WERI-Rb-1 (cell line): ENCODE measurements at regions not wholly inside any gene's neighbourhood (a gene's known extent, or its start where the extent isn't known, plus 50 kb on each side); places are given as distances from the start of the nearest gene placed in this dataset.
"Not testable (repeated sequence)": the region's sequence is repeated elsewhere in the genome, so short reads cannot be mapped to it uniquely, and the experiment has no call there.

Experiments used
- DNase-seq: peaks from one replicate; pipeline ENCODE4 v3.0.0-alpha.2; 2020
- H3K27ac ChIP-seq: fragments of 250-450 bp; sonication (Bioruptor Pico); 2 replicates; pipeline ENCODE4 v1.5.1; 2020; ENCODE audit warnings: mild to moderate bottlenecking, moderate library complexity
- H3K27me3 ChIP-seq: fragments of 250-450 bp; sonication (Bioruptor Pico); 2 replicates; pipeline ENCODE4 v1.5.1; 2021; ENCODE audit warnings: mild to moderate bottlenecking, low read depth, moderate library complexity; ENCODE audit not compliant: insufficient read depth, severe bottlenecking
- H3K36me3 ChIP-seq: fragments of 250-450 bp; sonication (Bioruptor Pico); 2 replicates; pipeline ENCODE4 v1.5.1; 2020; ENCODE audit warnings: mild to moderate bottlenecking, moderate library complexity
- H3K4me3 ChIP-seq: 2 replicates; pipeline ENCODE4 v1.5.1; 2011; ENCODE audit warnings: low read depth, mild to moderate bottlenecking, control low read depth, low read length
- H3K9me3 ChIP-seq: fragments of 250-450 bp; sonication (Bioruptor Pico); 2 replicates; pipeline ENCODE4 v1.5.1; 2021; ENCODE audit warnings: mild to moderate bottlenecking, moderate library complexity; ENCODE audit not compliant: severe bottlenecking
- TF ChIP-seq, protein P1 (sequence below): IDR thresholded peaks from 2 replicates; pipeline ENCODE4 v1.5.1; 2011; ENCODE audit warnings: low read depth, mild to moderate bottlenecking, control low read depth, inconsistent platforms, low read length

GRCh38 chr20:55646851-55647250 is 358.5 kb downstream of the CBLN4 start:
- H3K4me3 ChIP-seq = no peak overlapping the region
- no peaks in the 10 kb centered on the region for H3K36me3 ChIP-seq
- no peak overlapping the region for H3K27ac ChIP-seq
- TF ChIP-seq, protein P1, sequence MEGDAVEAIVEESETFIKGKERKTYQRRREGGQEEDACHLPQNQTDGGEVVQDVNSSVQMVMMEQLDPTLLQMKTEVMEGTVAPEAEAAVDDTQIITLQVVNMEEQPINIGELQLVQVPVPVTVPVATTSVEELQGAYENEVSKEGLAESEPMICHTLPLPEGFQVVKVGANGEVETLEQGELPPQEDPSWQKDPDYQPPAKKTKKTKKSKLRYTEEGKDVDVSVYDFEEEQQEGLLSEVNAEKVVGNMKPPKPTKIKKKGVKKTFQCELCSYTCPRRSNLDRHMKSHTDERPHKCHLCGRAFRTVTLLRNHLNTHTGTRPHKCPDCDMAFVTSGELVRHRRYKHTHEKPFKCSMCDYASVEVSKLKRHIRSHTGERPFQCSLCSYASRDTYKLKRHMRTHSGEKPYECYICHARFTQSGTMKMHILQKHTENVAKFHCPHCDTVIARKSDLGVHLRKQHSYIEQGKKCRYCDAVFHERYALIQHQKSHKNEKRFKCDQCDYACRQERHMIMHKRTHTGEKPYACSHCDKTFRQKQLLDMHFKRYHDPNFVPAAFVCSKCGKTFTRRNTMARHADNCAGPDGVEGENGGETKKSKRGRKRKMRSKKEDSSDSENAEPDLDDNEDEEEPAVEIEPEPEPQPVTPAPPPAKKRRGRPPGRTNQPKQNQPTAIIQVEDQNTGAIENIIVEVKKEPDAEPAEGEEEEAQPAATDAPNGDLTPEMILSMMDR = no peak
- no peaks in the 10 kb centered on the region for H3K9me3 ChIP-seq
- peaks cover 29% of the 10 kb centered on the region for H3K27me3 ChIP-seq
- DNase-seq = no peak

DNA sequence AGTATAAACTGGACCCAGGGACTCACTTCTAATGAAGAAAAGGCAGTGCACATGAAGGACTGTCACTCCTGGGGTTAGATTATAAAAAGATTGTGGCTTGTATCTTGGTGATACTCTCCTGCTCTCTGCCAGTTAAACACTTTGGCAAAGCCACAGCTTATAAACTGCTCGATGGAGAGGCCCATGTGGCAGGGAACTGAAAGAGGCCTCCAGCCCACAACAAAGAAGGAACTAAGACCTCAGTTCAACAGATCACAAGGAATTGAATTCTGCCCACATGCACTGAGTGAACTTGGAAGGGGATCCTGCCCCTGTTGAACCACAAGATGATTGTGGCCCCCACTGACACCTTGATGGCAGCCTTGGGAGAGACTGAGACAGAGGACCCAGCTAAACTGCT is 363.8 kb downstream of the CBLN4 start:
- no peak for DNase-seq
- TF ChIP-seq, protein P1 = no peak
- no peaks in the 10 kb centered on the region for H3K9me3 ChIP-seq
- H3K4me3 ChIP-seq = no peak overlapping the region
- H3K36me3 ChIP-seq = no peaks in the 10 kb centered on the region
- peaks cover 18% of the 10 kb centered on the region for H3K27me3 ChIP-seq
- no peak overlapping the region for H3K27ac ChIP-seq

GRCh38 chr20:55635870-55636269 is 369.4 kb downstream of the CBLN4 start:
- H3K36me3 ChIP-seq = no peaks in the 10 kb centered on the region
- no peak overlapping the region for H3K27ac ChIP-seq
- TF ChIP-seq, protein P1 = no peak
- H3K9me3 ChIP-seq = no peaks in the 10 kb centered on the region
- H3K27me3 ChIP-seq = peaks cover 5% of the 10 kb centered on the region
- H3K4me3 ChIP-seq = no peak overlapping the region
- DNase-seq = no peak

DNA sequence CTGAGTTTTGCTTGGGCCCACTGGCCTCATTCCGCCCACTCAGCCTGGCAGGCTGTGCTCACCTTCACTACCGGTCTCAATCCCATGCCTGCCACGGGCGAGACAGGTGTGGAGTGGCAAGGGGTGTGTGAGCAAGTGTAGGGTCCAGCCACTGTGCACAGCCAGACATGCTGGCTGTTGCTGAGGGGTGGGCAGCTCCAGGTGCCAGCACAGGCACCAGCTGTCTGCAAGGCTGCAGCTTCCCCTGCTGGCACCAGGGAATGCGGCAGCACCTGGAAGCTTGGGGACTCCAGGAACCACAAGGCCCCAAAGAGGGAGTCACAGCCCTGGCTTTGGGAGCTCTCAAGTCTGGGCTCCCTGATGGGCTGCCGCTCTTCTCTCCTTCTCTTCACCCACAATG is 372.7 kb downstream of the CBLN4 start:
- H3K9me3 ChIP-seq = no peaks in the 10 kb centered on the region
- H3K36me3 ChIP-seq = no peaks in the 10 kb centered on the region
- no peak overlapping the region for H3K27ac ChIP-seq
- DNase-seq = no peak
- H3K4me3 ChIP-seq = no peak overlapping the region
- H3K27me3 ChIP-seq = peaks cover 7% of the 10 kb centered on the region
- TF ChIP-seq, protein P1 = no peak

- H3K27me3 ChIP-seq, DNase-seq, H3K4me3 ChIP-seq, H3K9me3 ChIP-seq, H3K27ac ChIP-seq, H3K36me3 ChIP-seq: not testable (repeated sequence)
Measured at GRCh38 chr20:55629143-55629542, 376.2 kb downstream of the CBLN4 start.

DNA sequence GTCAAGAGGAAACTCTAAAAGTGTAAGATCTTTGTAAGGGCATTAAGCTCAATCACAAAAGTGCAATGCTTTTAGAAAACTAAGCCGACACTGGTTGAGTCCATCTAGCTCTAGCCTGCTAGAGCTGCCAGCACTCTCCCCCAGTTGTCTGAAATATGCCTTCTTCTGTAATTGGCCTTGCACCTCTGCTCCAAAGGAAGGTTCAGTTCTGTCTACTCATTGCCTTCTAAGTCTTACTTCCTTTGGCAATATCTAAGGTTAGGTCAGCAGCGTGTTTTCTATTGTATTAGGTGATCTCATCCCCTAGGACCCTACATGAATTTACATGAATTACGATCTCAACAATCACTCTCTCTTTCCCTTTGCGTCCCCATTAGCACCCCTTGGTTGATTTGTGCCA is 378.6 kb downstream of the CBLN4 start:
- peaks cover 7% of the 10 kb centered on the region for H3K27me3 ChIP-seq
- TF ChIP-seq, protein P1 = no peak
- H3K9me3 ChIP-seq = peaks cover 2% of the 10 kb centered on the region
- DNase-seq = no peak
- H3K4me3 ChIP-seq = no peak overlapping the region
- H3K27ac ChIP-seq = no peak overlapping the region
- no peaks in the 10 kb centered on the region for H3K36me3 ChIP-seq
